Astrocyte of the cerebellum (primary cell): ENCODE measurements at regions not wholly inside any gene's neighbourhood (a gene's known extent, or its start where the extent isn't known, plus 50 kb on each side); places are given as distances from the start of the nearest gene placed in this dataset.
A peak's percentile ranks its signal among the peaks of the same experiment; 100 is the strongest.

Experiments used
- DNase-seq: peaks from one replicate; pipeline ENCODE4 v3.0.0-alpha.2; 2011; ENCODE audit warnings: low read depth
- H3K4me3 ChIP-seq: 2 replicates; pipeline ENCODE4 v1.5.1; 2011; ENCODE audit warnings: mild to moderate bottlenecking, low read depth, low read length, moderate library complexity
- CTCF ChIP-seq: IDR thresholded peaks from 2 replicates; pipeline ENCODE4 v1.5.1; 2012; ENCODE audit warnings: low read length, low read depth, moderate library complexity, mild to moderate bottlenecking; ENCODE audit errors: missing control alignments
- in situ Hi-C: cut with HindIII; loops from 2 replicates; pipeline ENCODE4 v1.10.0; 2017; ENCODE audit warnings: low sequenced_read_pairs

DNA sequence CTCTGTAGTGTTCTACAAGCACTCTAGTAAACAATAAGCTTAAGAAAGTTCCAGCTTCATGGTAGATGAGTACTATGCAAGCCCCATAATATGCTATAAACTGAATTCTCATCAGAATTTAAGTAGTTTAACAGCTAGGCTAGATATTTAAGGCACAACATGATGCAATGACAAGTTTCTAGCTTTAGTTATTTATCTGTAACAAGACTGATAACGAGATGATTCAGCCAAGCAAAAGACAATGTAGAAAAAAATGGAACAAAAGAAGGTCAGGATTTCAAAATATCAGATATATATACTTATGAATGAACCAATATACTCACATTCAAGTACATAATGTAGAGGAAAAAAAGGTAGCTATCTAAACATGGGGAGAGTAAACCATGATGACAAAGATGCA, 61.0 kb upstream of the RERGL start:
- TF ChIP-seq CTCF: no peak
- in situ Hi-C loops: no loop called here
- no peak for DNase-seq
- H3K4me3 ChIP-seq: no peak overlapping the region

DNA sequence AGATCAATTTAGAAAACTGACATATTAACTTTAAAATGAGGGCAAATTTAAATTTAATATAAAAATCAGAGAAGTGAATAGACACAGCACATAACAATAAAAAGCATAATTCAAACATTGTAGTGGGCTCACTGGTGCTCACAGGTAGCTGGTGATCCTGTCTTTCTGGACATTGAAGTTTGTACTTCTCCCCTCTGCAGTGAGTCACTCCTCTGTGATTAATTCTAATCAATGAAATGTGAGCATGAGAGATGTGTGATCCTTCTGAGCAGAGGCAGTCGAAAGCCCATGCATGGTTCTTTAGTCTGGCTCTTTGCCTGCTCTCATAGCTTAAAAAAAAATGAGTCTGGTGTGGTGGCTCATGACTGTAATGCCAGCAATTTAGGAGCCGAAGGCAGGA, 59.0 kb upstream of the RERGL start:
- TF ChIP-seq CTCF: no peak
- in situ Hi-C loops: no loop called here
- no peak overlapping the region for H3K4me3 ChIP-seq
- no peak for DNase-seq

DNA sequence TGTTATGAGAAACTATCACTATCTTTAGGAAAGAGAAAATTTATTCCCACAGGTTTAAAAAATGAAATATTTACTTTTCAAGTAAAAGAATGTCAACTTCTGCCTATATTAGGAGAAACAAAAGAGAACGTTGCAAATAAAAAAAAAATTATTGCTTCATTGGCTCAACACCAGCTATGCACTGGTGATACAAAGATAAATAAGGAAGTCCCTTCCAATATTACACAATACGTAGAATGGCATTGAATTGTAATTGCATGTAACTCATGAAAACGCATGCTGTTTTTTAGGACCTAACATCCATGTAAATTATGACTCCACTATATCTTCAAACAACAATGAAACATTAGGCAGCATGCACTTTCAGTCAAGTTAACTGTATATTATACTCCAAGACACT, 56.4 kb upstream of the RERGL start:
- in situ Hi-C loops: no loop called here
- H3K4me3 ChIP-seq: no peak overlapping the region
- TF ChIP-seq CTCF: no peak
- no peak for DNase-seq

- TF ChIP-seq CTCF: no peak
- no peak for DNase-seq
- in situ Hi-C loops: no loop called here
- no peak overlapping the region for H3K4me3 ChIP-seq
Observed at GRCh38 chr12:18145924-18146323, 55.9 kb upstream of the RERGL start.

- DNase-seq: peak; percentile 71
- no peak overlapping the region for H3K4me3 ChIP-seq
- in situ Hi-C loops: no loop called here
- no peak for TF ChIP-seq CTCF
Observed at GRCh38 chr12:18141048-18141982, 51.3 kb upstream of the RERGL start.

DNA sequence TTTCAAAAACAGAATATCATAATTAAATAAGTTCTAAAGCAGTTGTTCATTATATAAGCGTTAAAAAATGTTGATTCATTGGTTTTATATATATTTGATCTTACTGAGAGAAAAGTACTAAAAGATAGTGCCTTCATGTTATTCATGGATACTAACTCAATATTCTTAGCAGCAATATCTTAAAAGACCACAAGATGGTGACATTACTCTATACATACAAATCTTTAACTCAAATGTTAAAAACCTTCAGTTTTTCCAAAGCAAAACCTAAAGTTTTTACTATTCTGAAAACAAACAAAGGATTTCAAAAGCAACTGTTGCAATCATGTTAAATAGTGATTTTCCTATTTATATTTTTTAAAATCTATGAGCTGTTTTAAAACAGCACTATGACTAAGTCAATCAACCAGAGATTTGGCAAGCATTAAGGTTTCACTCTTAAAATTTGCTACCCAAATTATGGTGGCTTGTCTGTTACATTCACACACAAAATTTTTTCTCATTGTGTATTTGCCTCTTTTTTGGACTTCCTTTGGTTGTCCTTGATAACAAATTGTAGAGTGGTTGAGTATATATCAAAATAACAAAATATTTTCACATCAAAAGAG, 50.1 kb upstream of the RERGL start:
- DNase-seq: peak; percentile 33

More for the DNA sequence above, 50.1 kb upstream of the RERGL start:
- no peak overlapping the region for H3K4me3 ChIP-seq
- in situ Hi-C loops: loop anchor here (5.0 kb wide), 1 partner anchor 82 kb away; no protein-coding TSS in a partner anchor
- peak; percentile 18 for TF ChIP-seq CTCF
